GM12875 (cell line): ENCODE measurements at regions not wholly inside any gene's neighbourhood (a gene's known extent, or its start where the extent isn't known, plus 50 kb on each side); places are given as distances from the start of the nearest gene placed in this dataset.

Source experiments
- H3K4me3 ChIP-seq: one replicate; pipeline ENCODE4 v1.5.1; 2011; ENCODE audit warnings: low read depth, low read length, control low read depth
- CTCF ChIP-seq: IDR thresholded peaks from 2 replicates; pipeline ENCODE4 v1.5.1; 2011; ENCODE audit warnings: low read depth, mild to moderate bottlenecking, control low read depth, inconsistent platforms, low read length, moderate library complexity, borderline replicate concordance; ENCODE audit not compliant: insufficient read depth

- no peak for TF ChIP-seq CTCF
Measured at GRCh38 chr2:122858813-122859212, 1103.4 kb downstream of the TSN start.

GRCh38 chr2:122859260-122859659 lies 1103.8 kb downstream of the TSN start:
- no peak for TF ChIP-seq CTCF

More at GRCh38 chr2:122858813-122859212, 1103.4 kb downstream of the TSN start:
- H3K4me3 ChIP-seq, result no peak overlapping the region

GRCh38 chr2:122863532-122863931 lies 1108.1 kb downstream of the TSN start:
- no peak for TF ChIP-seq CTCF
- H3K4me3 ChIP-seq, result no peak overlapping the region

More at GRCh38 chr2:122859260-122859659, 1103.8 kb downstream of the TSN start:
- H3K4me3 ChIP-seq, result no peak overlapping the region

GRCh38 chr2:122864728-122865127 lies 1109.3 kb downstream of the TSN start:
- no peak for TF ChIP-seq CTCF
- H3K4me3 ChIP-seq, result no peak overlapping the region

GRCh38 chr2:122866095-122866494 lies 1110.6 kb downstream of the TSN start:
- no peak for TF ChIP-seq CTCF
- H3K4me3 ChIP-seq, result no peak overlapping the region

GRCh38 chr2:122867941-122868340 lies 1112.5 kb downstream of the TSN start:
- H3K4me3 ChIP-seq, result no peak overlapping the region
- no peak for TF ChIP-seq CTCF

GRCh38 chr2:122868646-122869275 lies 1113.3 kb downstream of the TSN start:
- H3K4me3 ChIP-seq, result no peak overlapping the region
- no peak for TF ChIP-seq CTCF
